ENCODE measurements at regions not wholly inside any gene's neighbourhood (a gene's known extent, or its start where the extent isn't known, plus 50 kb on each side); places are given as distances from the start of the nearest gene placed in this dataset.

DNA sequence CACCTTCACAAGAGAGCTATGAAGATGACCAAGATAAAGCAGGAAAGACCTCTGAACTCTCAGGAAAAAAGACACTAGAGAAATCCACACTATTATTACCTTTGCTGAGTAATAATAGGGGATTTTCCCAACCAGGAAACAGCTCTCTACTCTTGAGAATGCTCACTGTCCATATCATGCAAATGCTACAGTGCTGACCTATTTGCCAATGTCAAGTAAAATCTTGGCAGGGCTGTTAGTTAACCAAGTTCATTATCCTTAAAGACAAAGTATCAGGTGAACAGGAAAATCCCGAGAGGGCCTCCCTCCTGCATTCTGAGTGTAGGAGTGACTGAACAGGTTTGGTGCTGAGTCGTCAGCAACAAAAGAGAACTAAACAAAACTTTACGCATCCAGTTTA lies 306.6 kb downstream of the ACTL7B start:
- peak; percentile 55 for DNase-seq (ENCODE audit: low spot score)
- Histone ChIP-seq H3K36me3 (replicated peaks; ENCODE audit: insufficient read depth, low read depth) (no peaks in the 10 kb centered on the region), H3K27ac (peak overlapping the region; percentile 64), H3K4me2 (no peak overlapping the region), H3K4me1 (ENCODE audit: insufficient read depth) (peaks cover 4% of the 10 kb centered on the region), H3K9me2 (replicated peaks; ENCODE audit: insufficient read depth) (no peaks in the 10 kb centered on the region), H3K27me3 (no peaks in the 10 kb centered on the region), H2AFZ (no peak overlapping the region), H3K9me3 (ENCODE audit: low read depth) (no peaks in the 10 kb centered on the region), H4K20me1 (ENCODE audit: insufficient read depth, poor library complexity, severe bottlenecking) (no peaks in the 10 kb centered on the region), H3K4me3 (no peak overlapping the region), H3K79me2 (no peaks in the 10 kb centered on the region)
- WGBS (ENCODE audit: low lambda C conversion rate, missing lambda C conversion rate) = 72% methylated on average over 3 of the region's 3 CpGs
- TF ChIP-seq EZH2 (IDR thresholded peaks at IDR 0.05; ENCODE audit: borderline replicate concordance) (no peak), EZH2phosphoT487 (IDR thresholded peaks at IDR 0.05; ENCODE audit: low read depth, severe bottlenecking, unreplicated experiment) (no peak)
- TF ChIP-seq, protein P1, sequence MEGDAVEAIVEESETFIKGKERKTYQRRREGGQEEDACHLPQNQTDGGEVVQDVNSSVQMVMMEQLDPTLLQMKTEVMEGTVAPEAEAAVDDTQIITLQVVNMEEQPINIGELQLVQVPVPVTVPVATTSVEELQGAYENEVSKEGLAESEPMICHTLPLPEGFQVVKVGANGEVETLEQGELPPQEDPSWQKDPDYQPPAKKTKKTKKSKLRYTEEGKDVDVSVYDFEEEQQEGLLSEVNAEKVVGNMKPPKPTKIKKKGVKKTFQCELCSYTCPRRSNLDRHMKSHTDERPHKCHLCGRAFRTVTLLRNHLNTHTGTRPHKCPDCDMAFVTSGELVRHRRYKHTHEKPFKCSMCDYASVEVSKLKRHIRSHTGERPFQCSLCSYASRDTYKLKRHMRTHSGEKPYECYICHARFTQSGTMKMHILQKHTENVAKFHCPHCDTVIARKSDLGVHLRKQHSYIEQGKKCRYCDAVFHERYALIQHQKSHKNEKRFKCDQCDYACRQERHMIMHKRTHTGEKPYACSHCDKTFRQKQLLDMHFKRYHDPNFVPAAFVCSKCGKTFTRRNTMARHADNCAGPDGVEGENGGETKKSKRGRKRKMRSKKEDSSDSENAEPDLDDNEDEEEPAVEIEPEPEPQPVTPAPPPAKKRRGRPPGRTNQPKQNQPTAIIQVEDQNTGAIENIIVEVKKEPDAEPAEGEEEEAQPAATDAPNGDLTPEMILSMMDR (IDR thresholded peaks at IDR 0.05; ENCODE audit: poor library complexity) = no peak

DNA sequence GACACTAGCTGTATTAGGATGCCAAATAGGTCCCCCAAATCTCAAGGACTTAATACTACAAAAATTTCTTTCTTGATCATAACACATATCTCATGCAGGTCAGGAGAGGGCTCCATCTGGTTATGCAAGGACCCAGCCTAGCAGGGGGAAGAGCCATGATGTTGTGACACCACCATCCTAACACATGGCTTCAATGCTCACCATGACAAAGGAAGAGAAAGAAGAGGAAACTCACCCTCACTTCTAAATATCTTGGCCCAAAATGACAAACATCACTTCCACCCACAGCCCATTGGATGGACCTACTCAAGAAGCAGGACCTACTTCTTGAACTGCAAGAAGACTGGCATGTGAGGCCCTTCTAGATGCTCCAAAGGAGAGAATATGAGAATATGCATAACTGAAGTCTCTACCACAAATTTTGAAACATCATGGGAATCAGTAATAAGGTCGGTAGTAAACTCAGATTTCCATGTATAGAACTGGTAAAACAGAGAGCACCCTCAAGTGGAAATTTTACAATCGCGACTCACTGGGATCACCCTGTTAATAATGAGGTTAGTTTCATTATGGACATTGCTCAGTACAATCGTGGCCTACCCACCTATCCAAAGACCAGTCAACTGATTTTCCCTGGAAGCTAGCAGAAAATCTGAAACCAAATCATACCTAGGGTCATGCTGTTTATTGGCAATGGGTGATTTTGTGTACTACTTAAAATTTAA lies 308.2 kb downstream of the ACTL7B start:
- Histone ChIP-seq H4K20me1 (ENCODE audit: insufficient read depth, poor library complexity, severe bottlenecking) (no peaks in the 10 kb centered on the region), H3K4me1 (ENCODE audit: insufficient read depth) (peaks cover 4% of the 10 kb centered on the region), H3K36me3 (replicated peaks; ENCODE audit: insufficient read depth, low read depth) (no peaks in the 10 kb centered on the region), H3K27ac (no peak overlapping the region), H2AFZ (no peak overlapping the region), H3K79me2 (no peaks in the 10 kb centered on the region), H3K9me2 (replicated peaks; ENCODE audit: insufficient read depth) (no peaks in the 10 kb centered on the region), H3K4me3 (no peak overlapping the region), H3K4me2 (no peak overlapping the region), H3K27me3 (no peaks in the 10 kb centered on the region), H3K9me3 (ENCODE audit: low read depth) (no peaks in the 10 kb centered on the region)
- TF ChIP-seq, protein P1 (IDR thresholded peaks at IDR 0.05; ENCODE audit: poor library complexity) = no peak
- TF ChIP-seq EZH2phosphoT487 (IDR thresholded peaks at IDR 0.05; ENCODE audit: low read depth, severe bottlenecking, unreplicated experiment) (no peak), EZH2 (IDR thresholded peaks at IDR 0.05; ENCODE audit: borderline replicate concordance) (no peak)
- WGBS (ENCODE audit: low lambda C conversion rate, missing lambda C conversion rate) = 93% methylated on average over 4 of the region's 4 CpGs
- no peak for DNase-seq (ENCODE audit: low spot score)

DNA sequence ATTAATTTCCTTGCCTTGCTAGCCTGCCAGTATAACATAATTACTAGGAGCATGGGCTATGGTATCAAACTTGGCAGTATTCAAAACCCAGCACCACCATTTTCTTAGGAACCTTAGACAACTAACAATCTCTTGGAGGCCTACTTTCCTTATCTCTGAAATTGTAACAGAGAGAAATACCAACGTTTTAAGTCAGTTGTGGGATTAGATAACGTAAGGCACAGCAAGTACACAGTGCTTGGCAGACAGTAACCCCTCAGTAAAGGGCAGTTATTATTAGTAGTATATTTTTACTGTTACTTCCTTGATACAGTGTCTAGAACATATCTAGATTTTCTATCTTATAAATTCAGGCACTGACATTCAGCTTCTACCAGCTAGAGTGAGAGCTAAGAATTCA lies 309.6 kb downstream of the ACTL7B start:
- H3K4me3 ChIP-seq = no peak overlapping the region
- no peak overlapping the region for H2AFZ ChIP-seq
- DNase-seq (ENCODE audit: low spot score) = no peak
- no peak overlapping the region for H3K4me2 ChIP-seq
- peaks cover 4% of the 10 kb centered on the region for H3K4me1 ChIP-seq (ENCODE audit: insufficient read depth)
- H3K36me3 ChIP-seq (replicated peaks; ENCODE audit: insufficient read depth, low read depth) = no peaks in the 10 kb centered on the region
- no peaks in the 10 kb centered on the region for H4K20me1 ChIP-seq (ENCODE audit: insufficient read depth, poor library complexity, severe bottlenecking)
- 33% methylated on average over 2 of the region's 2 CpGs for WGBS (ENCODE audit: low lambda C conversion rate, missing lambda C conversion rate)
- no peaks in the 10 kb centered on the region for H3K9me2 ChIP-seq (replicated peaks; ENCODE audit: insufficient read depth)
- peak overlapping the region; percentile 45 for H3K27ac ChIP-seq
- no peaks in the 10 kb centered on the region for H3K79me2 ChIP-seq
- TF ChIP-seq EZH2phosphoT487 (IDR thresholded peaks at IDR 0.05; ENCODE audit: low read depth, severe bottlenecking, unreplicated experiment) = no peak
- TF ChIP-seq, protein P1 (IDR thresholded peaks at IDR 0.05; ENCODE audit: poor library complexity) = no peak
- TF ChIP-seq EZH2 (IDR thresholded peaks at IDR 0.05; ENCODE audit: borderline replicate concordance) = no peak
- no peaks in the 10 kb centered on the region for H3K27me3 ChIP-seq
- no peaks in the 10 kb centered on the region for H3K9me3 ChIP-seq (ENCODE audit: low read depth)
